Kasumi-1 (cell line): ENCODE measurements at regions not wholly inside any gene's neighbourhood (a gene's known extent, or its start where the extent isn't known, plus 50 kb on each side); places are given as distances from the start of the nearest gene placed in this dataset.
"Not testable (repeated sequence)": the region's sequence is repeated elsewhere in the genome, so short reads cannot be mapped to it uniquely, and the experiment has no call there.

Experiments used
- DNase-seq, 2 experiments: peaks; one replicate each; lab custom pipeline; 2025; lab: John Stamatoyannopoulos, UW

- DNase-seq: not testable (repeated sequence)
Observed at GRCh38 chr15:20089541-20089940, 452.1 kb downstream of the GOLGA6L6 start.

GRCh38 chr15:20084026-20084425 lies 457.6 kb downstream of the GOLGA6L6 start:
- not testable (repeated sequence) for DNase-seq

GRCh38 chr15:20074082-20074481 lies 467.5 kb downstream of the GOLGA6L6 start:
- DNase-seq: not testable (repeated sequence)

- DNase-seq: not testable (repeated sequence)
Observed at GRCh38 chr15:20069043-20069442, 472.6 kb downstream of the GOLGA6L6 start.

- DNase-seq: not testable (repeated sequence)
Observed at GRCh38 chr15:20066173-20066572, 475.4 kb downstream of the GOLGA6L6 start.

GRCh38 chr15:20065508-20065907 lies 476.1 kb downstream of the GOLGA6L6 start:
- not testable (repeated sequence) for DNase-seq

GRCh38 chr15:20063167-20063566 lies 478.4 kb downstream of the GOLGA6L6 start:
- DNase-seq: not testable (repeated sequence)

- DNase-seq: not testable (repeated sequence)
Observed at GRCh38 chr15:20060838-20061237, 480.8 kb downstream of the GOLGA6L6 start.

GRCh38 chr15:20056871-20057270 lies 484.7 kb downstream of the GOLGA6L6 start:
- not testable (repeated sequence) for DNase-seq

- DNase-seq: not testable (repeated sequence)
Observed at GRCh38 chr15:20055921-20056320, 485.7 kb downstream of the GOLGA6L6 start.

GRCh38 chr15:20048189-20048588 lies 493.4 kb downstream of the GOLGA6L6 start:
- DNase-seq: not testable (repeated sequence)

GRCh38 chr15:20045165-20045564 lies 496.4 kb downstream of the GOLGA6L6 start:
- not testable (repeated sequence) for DNase-seq

GRCh38 chr15:20040691-20041090 lies 500.9 kb downstream of the GOLGA6L6 start:
- not testable (repeated sequence) for DNase-seq

- not testable (repeated sequence) for DNase-seq
Observed at GRCh38 chr15:20025040-20025439, 516.6 kb downstream of the GOLGA6L6 start.

GRCh38 chr15:20022349-20022748 lies 519.3 kb downstream of the GOLGA6L6 start:
- not testable (repeated sequence) for DNase-seq

GRCh38 chr15:20021351-20021750 lies 520.2 kb downstream of the GOLGA6L6 start:
- not testable (repeated sequence) for DNase-seq

GRCh38 chr15:20020588-20020987 lies 521.0 kb downstream of the GOLGA6L6 start:
- not testable (repeated sequence) for DNase-seq

GRCh38 chr15:20019758-20020157 lies 521.8 kb downstream of the GOLGA6L6 start:
- DNase-seq: not testable (repeated sequence)

GRCh38 chr15:20017581-20017980 lies 524.0 kb downstream of the GOLGA6L6 start:
- not testable (repeated sequence) for DNase-seq

- not testable (repeated sequence) for DNase-seq
Observed at GRCh38 chr15:20016941-20017340, 524.7 kb downstream of the GOLGA6L6 start.

GRCh38 chr15:20012837-20013236 lies 528.8 kb downstream of the GOLGA6L6 start:
- not testable (repeated sequence) for DNase-seq

GRCh38 chr15:20010759-20011158 lies 530.8 kb downstream of the GOLGA6L6 start:
- not testable (repeated sequence) for DNase-seq

- DNase-seq: not testable (repeated sequence)
Observed at GRCh38 chr15:20009619-20010018, 532.0 kb downstream of the GOLGA6L6 start.

- DNase-seq: not testable (repeated sequence)
Observed at GRCh38 chr15:20007338-20007737, 534.3 kb downstream of the GOLGA6L6 start.
